PC-3 (cell line): ENCODE measurements at regions not wholly inside any gene's neighbourhood (a gene's known extent, or its start where the extent isn't known, plus 50 kb on each side); places are given as distances from the start of the nearest gene placed in this dataset.

ENCODE experiments used
- ATAC-seq: fragments of 200-7000 bp; cut with Tn5 transposase; 2 replicates; pipeline ENCODE4 v1.9.1; 2020; ENCODE audit warnings: mild to moderate bottlenecking, moderate library complexity
- BruUV-seq: library from RNA; stranded (reverse); fragments of 400-500 nt; replicated peaks from 2 replicates; lab custom pipeline; 2021; lab: Mats Ljungman, UMichigan
- CTCF ChIA-PET: fragments of 300-600 bp; sonication (Branson Sonifier 250); formaldehyde crosslinking; loops from one replicate; lab custom pipeline; 2022; ENCODE audit warnings: antibody characterized with exemption; lab: Charles Lee
- POLR2A ChIA-PET: fragments of 300-600 bp; sonication (Branson Sonifier 250); formaldehyde crosslinking; loops from one replicate; lab custom pipeline; 2022; ENCODE audit warnings: antibody characterized with exemption; ENCODE audit not compliant: unreplicated experiment; lab: Charles Lee
- DNase-seq: peaks from one replicate; pipeline ENCODE4 v3.0.0-alpha.2; 2015
- H2AFZ ChIP-seq: fragments of 300-600 bp; sonication (generic); 2 replicates; pipeline ENCODE4 v1.6.0; 2016; ENCODE audit warnings: antibody characterized with exemption, low read length
- H3F3A ChIP-seq: fragments of 300-600 bp; sonication (generic); one replicate; pipeline ENCODE4 v1.6.0; 2017; ENCODE audit warnings: antibody characterized with exemption, low read length, control low read depth, mild to moderate bottlenecking; ENCODE audit not compliant: unreplicated experiment
- H3K27ac ChIP-seq: fragments of 300-600 bp; sonication (generic); 2 replicates; pipeline ENCODE4 v1.5.1; 2016; ENCODE audit warnings: mild to moderate bottlenecking, low read length
- H3K27me3 ChIP-seq: fragments of 300-600 bp; sonication (generic); 2 replicates; pipeline ENCODE4 v1.6.1; 2016; ENCODE audit warnings: low read length, mixed read lengths
- H3K36me3 ChIP-seq: fragments of 300-600 bp; sonication (generic); 2 replicates; pipeline ENCODE4 v1.6.1; 2016; ENCODE audit warnings: low read depth, mixed run types, low read length, mixed read lengths
- H3K4me1 ChIP-seq: fragments of 300-600 bp; sonication (generic); 2 replicates; pipeline ENCODE4 v1.5.1; 2016; ENCODE audit warnings: low read length; ENCODE audit not compliant: insufficient read depth
- H3K4me2 ChIP-seq: fragments of 300-600 bp; sonication (generic); 2 replicates; pipeline ENCODE4 v1.6.0; 2016; ENCODE audit warnings: low read length
- H3K4me3 ChIP-seq: fragments of 300-600 bp; sonication (generic); 2 replicates; pipeline ENCODE4 v1.5.1; 2016; ENCODE audit warnings: mild to moderate bottlenecking, low read length, mixed read lengths
- H3K79me2 ChIP-seq: fragments of 300-600 bp; sonication (generic); 2 replicates; pipeline ENCODE4 v1.6.1; 2017; ENCODE audit warnings: low read length, mixed read lengths
- H3K9ac ChIP-seq: fragments of 300-600 bp; sonication (generic); 2 replicates; pipeline ENCODE4 v1.6.0; 2016; ENCODE audit warnings: mild to moderate bottlenecking, low read length
- H3K9me2 ChIP-seq: fragments of 300-600 bp; sonication (generic); replicated peaks from 2 replicates; pipeline ENCODE4 v1.6.1; 2016; ENCODE audit warnings: mixed run types, low read length, mixed read lengths
- H3K9me3 ChIP-seq: fragments of 300-600 bp; sonication (generic); 2 replicates; pipeline ENCODE4 v1.6.1; 2016; ENCODE audit warnings: low read length, mixed read lengths
- H4K20me1 ChIP-seq: fragments of 300-600 bp; sonication (generic); 2 replicates; pipeline ENCODE4 v1.6.1; 2016; ENCODE audit warnings: low read length, mixed read lengths
- CTCF ChIP-seq: fragments of 300-600 bp; sonication (generic); conservative IDR thresholded peaks from 2 replicates; pipeline ENCODE4 v1.5.1; 2017; ENCODE audit warnings: antibody characterized with exemption, low read depth, mild to moderate bottlenecking, low read length
- EZH2 ChIP-seq: fragments of 300-600 bp; sonication (generic); IDR thresholded peaks from one replicate; pipeline ENCODE4 v1.6.1; 2017; ENCODE audit warnings: antibody characterized with exemption, mild to moderate bottlenecking, low read length; ENCODE audit not compliant: unreplicated experiment
- EZH2phosphoT487 ChIP-seq: fragments of 300-600 bp; sonication (generic); IDR thresholded peaks from 2 replicates; pipeline ENCODE4 v1.6.1; 2018; ENCODE audit warnings: mild to moderate bottlenecking, antibody characterized with exemption, low read length, borderline replicate concordance
- intact Hi-C: fragments of 100-400 bp; cut with micrococcal nuclease; formaldehyde crosslinking; loops from 2 replicates; pipeline ENCODE4 v1.9.0; 2023

- no peak overlapping the region for H3K4me2 ChIP-seq
- no peaks in the 10 kb centered on the region for H4K20me1 ChIP-seq
- POLR2A ChIA-PET, result no interaction called here
- H3K4me3 ChIP-seq, result no peak overlapping the region
- H3K9ac ChIP-seq, result no peak overlapping the region
- no peaks in the 10 kb centered on the region for H3F3A ChIP-seq
- intact Hi-C loops, result no loop called here
- no peaks in the 10 kb centered on the region for H3K36me3 ChIP-seq
- no peak overlapping the region for H2AFZ ChIP-seq
- peaks cover 6% of the 10 kb centered on the region; the same call in 1 of the 2 replicates for H3K4me1 ChIP-seq
- no peaks in the 10 kb centered on the region for H3K9me3 ChIP-seq
- CTCF ChIA-PET, result no interaction called here
- no peak overlapping the region for H3K27ac ChIP-seq
- ATAC-seq (no peak), DNase-seq (no peak)
- no peaks in the 10 kb centered on the region for H3K27me3 ChIP-seq
- H3K79me2 ChIP-seq, result no peaks in the 10 kb centered on the region
- BruUV-seq, result no TSS peak
- TF ChIP-seq EZH2phosphoT487 (no peak), CTCF (no peak), EZH2 (no peak)
- H3K9me2 ChIP-seq, result no peaks in the 10 kb centered on the region
These were observed 264.2 kb downstream of the C1D start for GRCh38 chr2:67798541-67799160.

GRCh38 chr2:67799886-67800285, 262.9 kb downstream of the C1D start:
- Histone ChIP-seq H3K27ac (no peak overlapping the region), H3K27me3 (no peaks in the 10 kb centered on the region), H3K9ac (no peak overlapping the region), H3K4me2 (no peak overlapping the region), H3K9me2 (no peaks in the 10 kb centered on the region), H3K4me3 (no peak overlapping the region), H3K4me1 (peaks cover 6% of the 10 kb centered on the region; the same call in 1 of the 2 replicates), H3K9me3 (no peaks in the 10 kb centered on the region), H2AFZ (no peak overlapping the region), H3F3A (no peaks in the 10 kb centered on the region), H3K79me2 (no peaks in the 10 kb centered on the region), H4K20me1 (no peaks in the 10 kb centered on the region), H3K36me3 (no peaks in the 10 kb centered on the region)
- intact Hi-C loops, result no loop called here
- ChIA-PET CTCF (no interaction called here), POLR2A (no interaction called here)
- no TSS peak for BruUV-seq
- ATAC-seq (no peak), DNase-seq (no peak)
- TF ChIP-seq EZH2phosphoT487, result no peak
- no peak for TF ChIP-seq EZH2
- no peak for TF ChIP-seq CTCF

GRCh38 chr2:67802291-67802690, 260.5 kb downstream of the C1D start:
- POLR2A ChIA-PET, result no interaction called here
- H3K9ac ChIP-seq, result no peak overlapping the region
- H3K79me2 ChIP-seq, result no peaks in the 10 kb centered on the region
- intact Hi-C loops, result no loop called here
- H3K4me2 ChIP-seq, result no peak overlapping the region
- no peaks in the 10 kb centered on the region for H4K20me1 ChIP-seq
- TF ChIP-seq EZH2 (no peak), EZH2phosphoT487 (no peak), CTCF (no peak)
- no peaks in the 10 kb centered on the region for H3K36me3 ChIP-seq
- no TSS peak for BruUV-seq
- H3K4me1 ChIP-seq, result peaks cover 6% of the 10 kb centered on the region; the same call in 1 of the 2 replicates
- ATAC-seq, result no peak
- CTCF ChIA-PET, result no interaction called here
- H2AFZ ChIP-seq, result no peak overlapping the region
- H3K9me2 ChIP-seq, result no peaks in the 10 kb centered on the region
- H3K9me3 ChIP-seq, result no peaks in the 10 kb centered on the region
- no peaks in the 10 kb centered on the region for H3F3A ChIP-seq
- no peaks in the 10 kb centered on the region for H3K27me3 ChIP-seq
- no peak for DNase-seq
- H3K27ac ChIP-seq, result no peak overlapping the region
- no peak overlapping the region for H3K4me3 ChIP-seq
